Activated CD8-positive, alpha-beta memory T cell treated with anti-CD3 and anti-CD28 coated beads, Interleukin-2, amount 50 U/mL, for 24 hours (primary cell): ENCODE measurements at regions not wholly inside any gene's neighbourhood (a gene's known extent, or its start where the extent isn't known, plus 50 kb on each side); places are given as distances from the start of the nearest gene placed in this dataset.

ENCODE experiments used
- DNase-seq: peaks from one replicate; pipeline ENCODE4 v3.0.0-alpha.2; 2020; ENCODE audit errors: extremely low read depth

DNA sequence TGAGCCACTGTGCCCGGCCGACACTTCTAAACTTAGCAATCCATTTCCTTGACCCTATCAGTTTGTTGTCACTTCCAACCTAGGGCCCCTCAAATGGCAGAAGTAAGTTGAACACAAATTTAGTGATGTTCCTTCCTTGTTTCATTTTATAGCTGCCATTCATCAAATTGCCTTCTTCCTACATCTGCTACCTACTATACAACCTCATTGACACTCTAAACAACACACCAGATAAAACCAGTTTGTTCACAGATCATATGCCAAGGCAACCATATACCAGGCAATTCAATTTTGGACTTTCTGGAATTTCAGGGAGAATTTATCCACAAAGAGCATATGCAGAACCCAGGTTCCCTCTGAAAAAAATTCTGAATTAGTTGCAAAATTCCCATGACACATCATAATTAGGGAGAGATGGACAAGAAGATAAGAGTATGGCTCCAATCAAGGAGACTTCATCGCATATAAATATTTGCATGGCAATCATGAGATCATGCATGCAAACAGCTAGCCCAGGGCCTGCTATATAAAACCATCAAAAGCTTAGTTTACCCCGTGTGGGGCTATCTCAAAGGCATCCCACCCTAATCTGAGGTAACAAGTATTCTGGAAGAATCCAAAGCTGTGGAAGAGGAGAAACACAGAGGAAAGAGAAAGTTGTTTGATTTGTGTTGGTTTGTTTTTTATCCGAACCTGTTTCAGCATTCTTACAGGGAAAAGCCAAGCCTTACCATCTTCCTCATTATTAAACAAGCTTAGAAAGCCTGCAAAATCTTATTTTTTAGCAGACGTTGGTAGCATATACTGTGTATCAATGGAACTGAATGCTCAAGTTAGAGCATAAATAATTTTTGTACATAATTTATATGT is 132.8 kb upstream of the TNFAIP3 start:
- no peak for DNase-seq

DNA sequence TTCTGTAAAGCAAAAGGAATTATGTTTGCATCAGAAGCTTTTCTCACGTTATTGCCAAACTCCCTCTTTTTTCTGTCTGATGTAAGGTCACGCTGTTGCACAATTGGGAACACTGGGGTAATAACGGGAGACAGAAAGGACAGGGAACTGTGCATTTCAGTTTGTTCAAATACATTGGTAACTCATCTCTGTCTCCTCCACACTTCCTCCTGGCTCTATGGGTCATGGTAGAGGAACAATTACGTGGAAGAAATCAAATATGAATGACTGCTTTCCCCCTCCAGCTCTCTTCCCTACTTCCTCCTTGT is 132.2 kb upstream of the TNFAIP3 start:
- no peak for DNase-seq

DNA sequence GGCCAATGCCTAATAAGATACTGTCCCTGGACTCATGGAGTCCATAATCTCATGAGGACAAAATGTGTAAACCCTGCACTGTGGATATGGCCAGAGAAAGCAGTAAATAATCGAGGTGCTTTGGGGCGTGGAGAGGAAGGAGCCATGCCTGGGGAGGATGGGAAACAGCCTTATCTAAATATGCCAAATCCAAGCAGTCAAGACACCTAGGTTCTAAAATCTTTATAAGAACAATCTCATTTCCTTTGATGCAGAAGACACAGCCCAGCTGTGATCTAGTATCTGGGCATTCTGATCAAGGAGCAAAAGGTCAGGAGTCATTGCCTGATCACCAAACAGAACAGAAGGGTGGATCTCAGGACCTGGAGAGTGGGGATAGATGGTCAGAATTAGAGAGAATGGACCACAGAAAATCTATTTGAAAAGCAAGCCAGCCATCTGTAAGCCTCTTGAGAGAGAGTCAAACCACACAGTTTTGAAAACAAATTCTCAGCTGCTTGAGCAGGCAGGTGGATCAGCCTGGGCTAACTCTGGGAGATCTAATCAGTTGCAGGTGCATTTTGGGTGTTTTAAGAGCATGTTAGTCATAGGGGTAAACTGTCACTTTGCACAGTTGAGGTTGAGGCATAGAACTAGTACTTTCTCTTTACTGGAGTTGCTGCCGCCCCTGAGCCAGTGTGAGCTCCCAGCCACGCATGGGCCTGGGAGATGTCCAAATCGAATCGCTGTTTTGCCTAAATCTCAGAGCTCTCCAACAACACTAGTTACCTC is 130.8 kb upstream of the TNFAIP3 start:
- DNase-seq = no peak

DNA sequence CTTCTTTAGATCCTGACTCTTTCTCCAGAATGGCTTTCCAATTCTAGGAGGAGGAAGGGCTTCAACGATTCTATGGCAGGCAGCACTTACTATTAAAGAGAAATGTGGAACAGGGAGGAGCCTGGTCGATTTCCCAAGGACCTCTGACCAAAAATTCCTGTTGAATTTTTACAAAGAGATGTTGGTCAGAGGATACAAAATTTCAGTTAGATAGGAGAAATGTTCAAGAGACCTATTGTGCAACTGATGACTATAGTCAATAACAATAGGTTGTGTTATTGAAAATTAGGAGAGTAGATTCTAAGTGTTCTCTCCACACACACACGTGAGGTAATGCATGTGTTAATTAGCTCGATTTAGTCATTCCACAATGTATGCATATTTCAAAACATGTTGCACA is 130.1 kb upstream of the TNFAIP3 start:
- DNase-seq = no peak

DNA sequence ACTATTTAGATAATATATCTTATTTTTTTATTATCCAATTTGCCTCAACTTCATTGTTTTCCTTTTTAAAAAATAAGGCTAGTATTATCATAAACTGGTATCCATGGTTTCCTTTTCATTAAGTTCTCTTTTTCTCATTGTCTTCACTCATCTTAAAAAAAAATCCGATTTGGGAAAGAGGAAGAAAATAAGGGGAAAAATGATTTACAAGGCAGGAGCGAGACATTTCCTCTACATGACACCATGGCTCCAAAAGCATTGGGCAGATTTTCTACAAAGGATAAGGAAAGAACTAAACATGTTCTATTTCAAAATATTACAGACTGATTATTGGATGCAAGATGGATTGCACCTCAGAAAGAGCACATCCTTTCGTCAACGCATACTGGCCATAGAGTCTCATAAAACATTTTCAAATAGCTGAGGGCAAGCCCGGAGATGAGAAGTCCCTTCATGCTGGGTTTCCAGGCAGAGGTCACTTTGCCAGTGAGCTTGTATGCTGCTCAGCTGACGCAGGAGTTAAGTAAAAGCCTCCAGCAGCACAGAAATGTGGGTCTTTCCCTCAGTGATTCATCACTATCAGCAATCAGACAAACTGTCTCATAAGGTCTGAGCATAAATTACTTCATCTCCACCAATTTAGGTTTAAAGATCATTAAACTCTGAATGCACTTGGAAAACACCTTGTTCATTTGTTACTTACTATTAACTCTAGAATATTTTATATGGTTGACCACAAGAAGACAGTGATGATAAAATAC is 129.0 kb upstream of the TNFAIP3 start:
- DNase-seq = no peak

DNA sequence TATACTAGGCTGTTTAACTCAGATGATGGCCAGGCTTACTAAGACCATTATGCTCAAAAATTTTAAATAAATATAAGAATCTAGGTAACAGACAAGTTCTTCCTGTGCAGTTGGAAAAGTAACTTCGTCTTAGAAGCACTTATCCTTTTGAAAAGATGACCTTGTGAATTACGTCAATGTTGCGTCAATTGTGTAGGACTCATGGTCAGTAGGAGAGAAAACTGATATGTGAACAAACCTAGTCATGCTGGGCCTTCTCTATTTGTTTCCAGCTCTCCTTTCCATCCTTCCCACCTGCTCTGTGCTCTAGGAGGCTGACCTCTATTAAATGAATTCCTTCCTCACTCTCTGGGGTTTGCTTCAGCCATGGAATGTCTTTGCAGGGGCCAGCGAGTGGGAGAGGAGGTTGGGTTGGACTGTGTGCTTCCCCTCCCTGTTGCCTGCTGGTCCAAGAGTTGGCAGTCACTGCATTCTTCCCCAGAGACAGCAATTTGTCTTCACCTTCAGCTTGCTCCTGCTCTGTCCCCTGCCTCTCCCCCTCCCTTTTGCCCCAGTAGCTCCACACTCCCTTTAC is 128.0 kb upstream of the TNFAIP3 start:
- DNase-seq = no peak

DNA sequence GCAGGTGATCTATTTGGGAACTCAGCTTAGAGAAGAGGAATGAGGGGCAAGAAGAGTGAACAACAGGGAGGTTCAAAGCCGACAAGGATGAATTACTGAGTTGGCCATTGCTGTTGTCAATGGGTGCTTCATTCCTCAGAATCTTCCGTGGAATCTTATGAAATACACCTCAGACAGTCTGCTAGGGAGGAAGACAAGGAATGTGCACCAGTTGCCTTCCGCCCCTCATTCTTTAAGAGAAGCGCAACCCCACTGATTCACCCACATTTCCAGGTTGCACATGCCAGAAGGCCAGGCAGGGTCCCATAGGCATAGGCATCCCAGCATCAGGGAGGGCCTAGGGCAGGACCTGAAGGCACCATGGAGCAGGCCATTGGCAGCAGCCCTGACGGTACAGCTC is 127.5 kb upstream of the TNFAIP3 start:
- no peak for DNase-seq

DNA sequence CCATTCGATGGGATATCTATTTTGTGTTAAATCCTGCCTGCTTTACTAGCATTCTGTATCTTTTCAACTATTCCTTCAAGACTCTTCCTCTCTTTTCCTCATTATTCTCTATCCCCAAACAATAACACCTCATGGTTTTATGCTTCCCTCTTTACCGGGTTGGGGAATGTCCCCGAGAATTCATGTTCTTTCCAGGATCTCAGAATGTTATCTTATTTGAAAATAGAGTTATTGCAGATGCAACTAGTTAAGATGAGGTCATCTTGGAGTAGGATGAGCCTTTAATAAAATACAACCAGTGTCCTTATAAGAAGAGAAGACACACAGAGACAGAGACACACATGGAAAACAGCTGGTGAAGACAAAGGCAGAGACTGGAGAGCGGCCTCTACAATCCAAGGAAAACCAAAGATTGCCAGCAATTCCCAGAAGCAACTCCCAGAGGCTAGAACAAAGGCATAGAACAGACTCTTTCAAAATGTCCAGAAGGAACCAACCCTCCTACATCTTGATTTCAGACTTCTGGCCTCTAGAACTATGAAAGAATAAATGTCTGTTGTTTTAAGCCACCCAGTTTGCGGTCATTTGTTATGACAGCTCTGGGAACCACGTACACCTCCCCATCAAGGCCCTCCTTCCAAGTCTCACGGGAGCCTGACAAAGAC is 126.8 kb upstream of the TNFAIP3 start:
- DNase-seq = no peak

DNA sequence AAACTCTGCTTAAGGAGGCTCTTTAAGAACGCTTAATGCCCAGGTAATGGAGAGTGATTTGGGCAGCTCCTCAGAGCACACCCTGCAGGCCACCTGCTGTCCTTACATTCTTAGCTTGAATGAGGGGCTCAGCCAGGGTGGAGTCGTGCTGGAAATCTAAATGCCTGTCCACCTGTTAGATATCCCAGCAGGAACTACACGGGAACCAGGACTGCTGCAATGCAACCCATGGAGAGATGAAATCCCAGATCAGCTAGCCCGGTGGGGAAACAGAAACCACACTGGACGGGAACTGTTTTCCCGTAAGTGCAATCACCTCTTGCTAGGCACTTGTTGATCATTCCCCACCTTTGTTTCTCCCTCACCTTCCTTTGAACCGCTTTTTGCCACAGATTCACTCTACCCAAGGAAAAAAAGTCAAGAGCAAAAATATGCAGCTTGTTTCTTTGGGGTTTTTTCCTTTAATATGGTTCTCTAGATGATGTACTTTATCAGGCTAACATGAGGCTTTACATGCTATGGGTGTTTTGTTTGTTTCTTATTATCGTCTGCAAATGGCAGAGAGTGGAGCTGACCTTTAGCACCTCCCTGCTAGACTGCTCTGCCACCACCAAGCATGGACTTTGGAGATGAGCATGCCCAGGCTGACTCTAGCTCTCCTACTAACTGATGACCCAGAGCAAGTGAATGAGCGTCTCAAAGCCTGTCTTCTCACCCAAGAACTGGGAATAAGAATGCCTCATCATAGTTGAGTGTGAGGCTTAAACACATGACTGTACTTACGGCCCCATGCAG is 125.9 kb upstream of the TNFAIP3 start:
- DNase-seq = no peak

DNA sequence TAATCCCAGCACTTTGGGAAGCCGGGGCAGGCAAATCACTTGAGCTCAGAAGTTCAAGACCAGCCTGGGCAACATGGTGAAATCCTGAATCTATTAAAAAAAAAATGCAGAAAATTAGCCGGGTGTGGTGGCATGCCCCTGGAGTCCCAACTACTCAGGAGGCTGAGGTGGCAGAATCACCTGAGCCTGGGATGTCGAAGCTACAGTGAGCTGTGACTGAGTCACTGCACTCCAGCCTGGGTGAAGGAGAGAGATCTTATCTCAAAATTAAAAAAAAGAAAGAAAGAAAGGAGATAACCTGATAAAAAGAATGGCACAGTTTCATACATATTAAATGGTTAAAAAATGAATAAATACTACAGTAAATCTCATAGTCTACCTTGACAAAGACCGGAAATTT is 123.6 kb upstream of the TNFAIP3 start:
- no peak for DNase-seq

DNA sequence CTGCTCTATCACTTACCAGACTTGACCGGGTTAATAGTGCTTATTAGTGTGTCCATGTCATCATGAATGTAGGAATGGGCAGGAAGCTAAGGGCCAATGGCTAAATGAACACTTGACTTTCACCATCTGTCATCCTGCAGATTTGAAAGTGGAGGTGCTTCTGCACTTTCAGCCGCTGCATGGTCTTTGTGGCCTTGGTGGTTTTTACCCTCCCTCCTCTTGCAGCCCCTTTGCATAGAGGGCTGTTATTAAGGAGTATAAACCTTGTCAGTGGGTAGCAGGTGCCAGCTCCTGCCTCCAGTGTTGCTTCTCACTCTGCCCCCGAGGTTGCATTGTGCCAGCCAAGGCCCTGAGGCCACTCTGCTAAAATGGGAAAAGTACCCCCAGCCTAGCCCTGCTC is 122.2 kb upstream of the TNFAIP3 start:
- no peak for DNase-seq

DNA sequence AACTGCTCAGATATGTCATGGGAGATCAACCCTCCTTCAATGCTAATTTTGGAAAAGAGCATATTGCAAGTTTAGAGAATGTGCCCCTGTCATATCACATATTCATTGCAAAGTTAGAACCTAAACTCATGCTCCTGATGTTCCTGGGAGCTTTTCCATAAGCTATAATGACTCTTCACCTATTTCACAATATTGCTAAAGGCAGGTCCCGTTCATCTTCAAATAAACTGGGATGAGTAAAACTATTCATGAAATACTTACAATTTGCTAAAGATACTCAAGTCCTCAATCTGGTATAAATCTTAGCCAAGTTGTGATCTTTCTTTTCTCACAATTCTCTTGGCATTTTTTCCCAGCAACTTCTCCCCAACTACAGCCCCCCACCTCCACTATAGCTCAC is 121.7 kb upstream of the TNFAIP3 start:
- no peak for DNase-seq

DNA sequence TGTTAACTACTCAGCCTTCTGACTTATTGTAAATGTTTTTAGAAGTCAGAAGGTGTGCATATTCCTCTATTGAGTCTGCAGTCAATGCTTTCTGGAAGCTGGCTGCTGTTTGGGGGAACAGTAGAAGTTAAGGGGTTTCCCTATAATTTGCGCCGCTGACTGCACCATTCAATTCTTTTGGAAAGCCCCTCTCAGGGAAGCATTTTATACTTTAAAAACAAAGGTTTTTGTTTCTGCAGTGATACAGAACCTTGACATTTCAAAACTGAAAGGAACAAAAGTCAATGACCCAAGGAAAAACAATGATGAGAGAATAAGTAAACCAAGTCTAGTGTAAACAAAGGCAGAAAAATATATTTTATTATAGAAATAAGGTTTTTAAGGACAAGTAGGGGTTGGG is 120.8 kb upstream of the TNFAIP3 start:
- no peak for DNase-seq

DNA sequence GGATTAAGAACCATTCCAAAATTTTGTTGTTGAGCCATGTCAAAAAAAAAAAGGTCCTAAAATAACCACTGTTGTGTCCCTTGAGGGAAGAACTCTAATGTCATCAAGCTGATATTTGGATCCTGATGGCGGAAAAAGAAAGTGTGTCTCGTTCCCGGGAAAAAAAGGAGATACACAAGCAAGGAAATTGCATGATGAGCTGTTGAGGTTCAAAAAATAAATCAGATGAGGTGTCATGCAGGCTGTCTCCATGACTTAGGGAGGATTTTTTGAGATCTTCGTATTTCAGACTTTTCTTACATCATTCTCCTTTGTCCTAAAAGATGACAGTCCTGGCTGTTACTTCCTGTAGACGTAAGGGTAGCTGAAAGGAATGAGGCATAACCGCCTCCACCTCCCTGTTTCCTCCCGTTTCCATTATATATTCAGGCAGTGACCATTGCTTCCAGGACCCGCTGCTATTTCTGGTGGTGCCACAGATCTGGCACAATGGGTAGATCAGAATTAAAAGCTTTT is 117.3 kb upstream of the TNFAIP3 start:
- DNase-seq = no peak

DNA sequence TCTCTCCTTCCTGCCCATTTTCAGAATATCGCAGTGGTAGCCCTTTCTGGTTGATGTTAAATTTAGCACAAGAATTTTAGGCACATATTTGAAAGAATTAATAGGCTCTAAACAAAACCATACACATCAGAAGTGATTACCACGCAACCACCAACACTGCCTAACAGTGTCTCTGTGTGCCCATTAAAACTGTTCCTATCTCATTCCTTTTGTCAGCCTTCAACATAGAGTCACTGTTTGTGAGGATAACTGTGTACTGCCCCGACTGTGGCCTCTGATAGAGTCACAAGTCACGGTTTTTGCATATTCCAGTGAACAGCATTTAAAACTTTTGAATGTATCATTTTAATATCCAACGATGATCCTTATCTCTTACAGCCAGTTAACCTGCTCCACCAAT is 116.8 kb upstream of the TNFAIP3 start:
- DNase-seq = no peak

DNA sequence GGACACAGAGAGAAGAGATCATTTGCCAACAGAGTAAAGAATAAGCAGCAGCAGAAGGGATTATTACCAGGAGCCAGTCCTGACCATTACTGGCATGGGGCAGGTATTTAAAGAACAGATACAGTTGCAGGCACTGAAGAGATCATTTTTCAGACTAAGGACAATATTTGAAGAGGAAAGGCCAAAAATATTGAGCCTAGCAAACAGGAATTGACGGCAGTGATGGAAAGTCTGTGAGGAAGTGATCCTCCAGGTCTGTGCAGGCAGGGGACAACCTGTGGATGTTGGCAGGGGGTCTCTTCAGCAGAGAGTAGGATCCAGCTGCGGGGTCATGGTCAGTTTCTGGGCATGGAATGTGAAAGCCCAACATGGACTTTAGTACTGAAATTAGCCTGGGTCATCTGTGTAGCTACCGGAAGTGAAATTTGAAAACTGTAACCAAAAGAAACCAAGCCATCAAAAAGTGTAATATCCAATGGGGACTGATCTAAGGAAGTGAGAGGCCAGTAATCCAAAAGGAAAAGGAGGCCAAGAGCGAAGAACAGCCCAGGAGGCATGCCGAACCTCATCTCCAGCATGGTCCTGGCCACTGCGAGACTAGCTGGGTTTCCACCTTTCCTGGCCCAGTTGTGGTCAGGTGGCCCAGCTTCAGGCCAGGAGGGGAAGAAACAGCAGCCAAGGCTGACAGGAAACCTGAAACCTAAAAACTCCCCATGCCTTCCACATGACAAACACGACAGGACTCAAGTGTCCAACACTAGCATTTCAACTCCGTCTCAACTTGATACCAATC is 115.1 kb upstream of the TNFAIP3 start:
- no peak for DNase-seq

DNA sequence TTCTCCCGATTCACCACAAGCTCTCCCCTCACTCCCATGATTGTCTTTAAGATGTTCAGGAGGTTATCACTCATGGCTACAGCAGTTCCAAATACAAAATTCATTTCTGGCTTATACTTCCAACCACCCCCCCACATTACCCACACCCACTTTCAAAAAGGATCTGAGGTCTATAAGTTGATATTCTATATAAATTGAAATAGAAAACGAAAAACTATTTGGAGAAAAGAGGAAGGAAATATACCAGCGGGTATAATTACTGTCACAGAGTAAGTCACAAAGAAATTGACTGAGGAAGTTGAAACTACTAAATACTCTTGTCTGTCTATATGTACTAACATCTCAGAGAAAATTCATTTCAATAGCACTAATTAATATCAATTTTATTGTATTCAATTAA is 112.7 kb upstream of the TNFAIP3 start:
- DNase-seq = no peak

DNA sequence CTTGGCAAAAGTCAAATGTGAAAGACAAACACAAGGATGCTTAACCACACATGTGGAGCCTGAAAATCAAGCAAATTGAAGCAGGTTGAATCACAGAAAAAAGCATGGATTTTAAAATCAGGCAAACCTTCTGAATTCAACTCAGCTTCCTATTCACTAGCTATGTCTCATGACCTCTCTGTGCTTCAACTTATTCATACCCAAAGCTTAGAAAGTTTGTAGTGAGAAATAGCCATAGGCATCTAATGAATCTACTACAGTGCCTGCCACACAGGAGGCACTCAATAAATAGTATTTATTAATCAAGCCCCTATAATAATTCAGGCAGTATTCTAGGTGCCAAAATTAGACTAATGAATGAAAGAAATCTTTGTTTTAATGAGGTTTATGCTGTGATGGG is 112.2 kb upstream of the TNFAIP3 start:
- no peak for DNase-seq

DNA sequence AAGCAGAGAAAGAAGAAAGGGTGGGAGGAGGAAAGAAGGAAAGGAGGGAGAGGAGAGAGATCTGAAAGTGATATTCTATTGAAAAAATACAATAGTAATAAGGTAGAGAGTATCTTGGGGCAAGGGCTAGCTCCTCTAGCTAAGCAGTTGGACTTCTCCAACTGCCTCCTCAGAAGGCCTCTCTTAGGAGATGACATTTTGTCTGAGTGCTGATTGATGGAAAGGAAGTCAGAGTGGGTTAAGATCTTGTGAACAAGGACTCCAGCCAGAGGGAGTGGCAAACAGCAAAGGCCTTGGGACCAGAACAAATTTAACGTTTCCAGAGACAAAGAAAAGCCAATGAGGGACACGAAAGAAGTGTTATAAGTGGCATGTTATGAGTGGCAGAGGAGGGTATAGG is 111.8 kb upstream of the TNFAIP3 start:
- DNase-seq = no peak

DNA sequence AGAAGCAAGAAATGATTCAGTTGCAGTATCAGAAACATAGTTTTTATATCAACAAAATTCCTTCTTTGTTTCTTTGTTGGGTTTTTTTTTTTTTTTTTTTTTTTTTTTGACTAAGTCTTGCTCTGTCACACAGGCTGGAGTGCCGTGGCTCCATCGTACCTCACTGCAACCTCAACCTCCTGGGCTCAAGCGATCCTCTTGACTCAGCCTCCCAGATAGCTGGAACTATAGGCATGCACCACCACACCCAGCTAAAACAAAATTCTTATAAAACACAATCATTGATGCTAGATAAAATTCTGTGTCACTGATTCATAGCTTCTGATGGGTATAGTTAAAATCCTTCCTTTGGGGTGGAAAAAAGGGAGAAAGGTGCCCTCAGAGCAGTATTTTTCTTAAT is 110.3 kb upstream of the TNFAIP3 start:
- no peak for DNase-seq
